PFSK-1 (cell line): ENCODE measurements at regions not wholly inside any gene's neighbourhood (a gene's known extent, or its start where the extent isn't known, plus 50 kb on each side); places are given as distances from the start of the nearest gene placed in this dataset.

Experiments
- POLR2AphosphoS5 ChIP-seq: IDR thresholded peaks from 2 replicates; pipeline ENCODE4 v1.6.1; 2012; ENCODE audit warnings: low read depth, mild to moderate bottlenecking, control low read depth, low read length, moderate library complexity
- SIN3A ChIP-seq: IDR thresholded peaks from 2 replicates; pipeline ENCODE4 v1.6.1; 2012; ENCODE audit warnings: mild to moderate bottlenecking, low read length, moderate library complexity, borderline replicate concordance; ENCODE audit not compliant: insufficient read depth
- TAF1 ChIP-seq: IDR thresholded peaks from 2 replicates; pipeline ENCODE4 v1.6.1; 2012; ENCODE audit warnings: low read length, control low read depth, borderline replicate concordance; ENCODE audit not compliant: insufficient read depth
- TF ChIP-seq, protein P1 (sequence below), 2 experiments: IDR thresholded peaks; 2 replicates each; pipeline versions ENCODE4 v1.6.1 to v1.8.0; 2011 to 2012; ENCODE audit warnings: low read depth in 2 of 2, low read length in 2 of 2, control low read depth in 1 of 2, inconsistent platforms in 1 of 2, mild to moderate bottlenecking in 1 of 2, moderate library complexity in 1 of 2; ENCODE audit not compliant: insufficient read depth in 1 of 2

DNA sequence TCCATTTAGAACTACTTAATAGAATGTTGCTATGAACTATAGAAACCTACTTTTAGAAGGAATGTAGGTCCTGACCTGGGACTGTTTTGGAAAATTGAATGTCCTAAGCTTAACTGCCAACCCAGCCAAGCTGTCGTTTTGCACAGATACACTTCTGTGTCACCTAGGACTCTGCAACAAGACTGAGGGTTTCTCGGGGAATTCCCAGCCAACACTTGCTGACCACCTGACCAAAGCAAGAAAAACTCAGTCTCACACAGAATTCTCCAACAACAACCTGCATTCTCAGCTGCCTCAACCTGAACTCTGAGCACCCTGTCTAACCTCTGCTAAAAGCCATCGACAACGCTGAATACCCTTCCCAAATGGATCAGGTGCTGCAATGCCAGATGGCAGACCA, 128.2 kb downstream of the SS18 start:
- TF ChIP-seq POLR2AphosphoS5 (no peak), TAF1 (no peak), SIN3A (no peak)
- TF ChIP-seq, protein P1, sequence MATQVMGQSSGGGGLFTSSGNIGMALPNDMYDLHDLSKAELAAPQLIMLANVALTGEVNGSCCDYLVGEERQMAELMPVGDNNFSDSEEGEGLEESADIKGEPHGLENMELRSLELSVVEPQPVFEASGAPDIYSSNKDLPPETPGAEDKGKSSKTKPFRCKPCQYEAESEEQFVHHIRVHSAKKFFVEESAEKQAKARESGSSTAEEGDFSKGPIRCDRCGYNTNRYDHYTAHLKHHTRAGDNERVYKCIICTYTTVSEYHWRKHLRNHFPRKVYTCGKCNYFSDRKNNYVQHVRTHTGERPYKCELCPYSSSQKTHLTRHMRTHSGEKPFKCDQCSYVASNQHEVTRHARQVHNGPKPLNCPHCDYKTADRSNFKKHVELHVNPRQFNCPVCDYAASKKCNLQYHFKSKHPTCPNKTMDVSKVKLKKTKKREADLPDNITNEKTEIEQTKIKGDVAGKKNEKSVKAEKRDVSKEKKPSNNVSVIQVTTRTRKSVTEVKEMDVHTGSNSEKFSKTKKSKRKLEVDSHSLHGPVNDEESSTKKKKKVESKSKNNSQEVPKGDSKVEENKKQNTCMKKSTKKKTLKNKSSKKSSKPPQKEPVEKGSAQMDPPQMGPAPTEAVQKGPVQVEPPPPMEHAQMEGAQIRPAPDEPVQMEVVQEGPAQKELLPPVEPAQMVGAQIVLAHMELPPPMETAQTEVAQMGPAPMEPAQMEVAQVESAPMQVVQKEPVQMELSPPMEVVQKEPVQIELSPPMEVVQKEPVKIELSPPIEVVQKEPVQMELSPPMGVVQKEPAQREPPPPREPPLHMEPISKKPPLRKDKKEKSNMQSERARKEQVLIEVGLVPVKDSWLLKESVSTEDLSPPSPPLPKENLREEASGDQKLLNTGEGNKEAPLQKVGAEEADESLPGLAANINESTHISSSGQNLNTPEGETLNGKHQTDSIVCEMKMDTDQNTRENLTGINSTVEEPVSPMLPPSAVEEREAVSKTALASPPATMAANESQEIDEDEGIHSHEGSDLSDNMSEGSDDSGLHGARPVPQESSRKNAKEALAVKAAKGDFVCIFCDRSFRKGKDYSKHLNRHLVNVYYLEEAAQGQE (IDR thresholded peaks at IDR 0.05; ENCODE audit: insufficient read depth in 1 of 2, low read depth in 2 of 2, low read length in 2 of 2), result no peak
